ENCODE measurements at regions not wholly inside any gene's neighbourhood (a gene's known extent, or its start where the extent isn't known, plus 50 kb on each side); places are given as distances from the start of the nearest gene placed in this dataset.

DNA sequence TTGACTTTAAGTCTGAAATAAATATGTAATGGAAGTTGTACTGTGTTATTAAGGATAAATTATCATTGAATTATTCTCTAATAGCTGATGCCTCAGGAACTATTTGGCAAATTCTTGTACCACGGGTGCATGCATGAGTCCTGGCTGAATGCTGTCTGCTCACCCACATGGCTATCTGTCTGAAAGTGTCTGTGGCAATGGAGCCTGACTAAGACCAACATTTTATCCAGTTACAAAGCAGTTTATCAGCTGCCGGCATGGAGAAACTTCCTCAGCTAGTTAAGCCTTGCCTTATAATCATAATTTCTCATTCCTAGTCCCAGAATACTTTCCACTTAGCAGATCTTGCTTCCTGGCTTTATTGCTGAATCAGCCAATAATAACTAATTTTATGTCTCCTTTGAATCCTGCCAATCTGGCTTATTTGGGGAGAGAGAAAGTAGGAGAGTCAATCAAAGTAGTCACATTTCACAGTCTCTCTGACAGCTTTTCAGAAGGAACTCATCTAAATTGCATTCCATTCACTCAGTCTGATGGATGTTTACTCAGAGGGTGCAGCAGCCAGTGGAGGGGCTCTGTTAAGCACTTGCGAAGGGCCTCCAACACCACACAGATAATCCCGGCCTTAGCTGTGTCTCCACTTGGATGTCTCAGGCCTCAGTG, 280.6 kb upstream of the CLEC14A start:
- TF ChIP-seq POLR2AphosphoS5 (IDR thresholded peaks at IDR 0.05), result no peak
- TF ChIP-seq, protein P1, sequence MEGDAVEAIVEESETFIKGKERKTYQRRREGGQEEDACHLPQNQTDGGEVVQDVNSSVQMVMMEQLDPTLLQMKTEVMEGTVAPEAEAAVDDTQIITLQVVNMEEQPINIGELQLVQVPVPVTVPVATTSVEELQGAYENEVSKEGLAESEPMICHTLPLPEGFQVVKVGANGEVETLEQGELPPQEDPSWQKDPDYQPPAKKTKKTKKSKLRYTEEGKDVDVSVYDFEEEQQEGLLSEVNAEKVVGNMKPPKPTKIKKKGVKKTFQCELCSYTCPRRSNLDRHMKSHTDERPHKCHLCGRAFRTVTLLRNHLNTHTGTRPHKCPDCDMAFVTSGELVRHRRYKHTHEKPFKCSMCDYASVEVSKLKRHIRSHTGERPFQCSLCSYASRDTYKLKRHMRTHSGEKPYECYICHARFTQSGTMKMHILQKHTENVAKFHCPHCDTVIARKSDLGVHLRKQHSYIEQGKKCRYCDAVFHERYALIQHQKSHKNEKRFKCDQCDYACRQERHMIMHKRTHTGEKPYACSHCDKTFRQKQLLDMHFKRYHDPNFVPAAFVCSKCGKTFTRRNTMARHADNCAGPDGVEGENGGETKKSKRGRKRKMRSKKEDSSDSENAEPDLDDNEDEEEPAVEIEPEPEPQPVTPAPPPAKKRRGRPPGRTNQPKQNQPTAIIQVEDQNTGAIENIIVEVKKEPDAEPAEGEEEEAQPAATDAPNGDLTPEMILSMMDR (IDR thresholded peaks at IDR 0.05), result no peak
- TF ChIP-seq EP300 (IDR thresholded peaks at IDR 0.05), result no peak
- no peak for TF ChIP-seq POLR2A (IDR thresholded peaks at IDR 0.05)
- H3K36me3 ChIP-seq, result no peaks in the 10 kb centered on the region
- no peak overlapping the region for H3K27ac ChIP-seq
- no peaks in the 10 kb centered on the region for H3K9me3 ChIP-seq
- 50 to 60% (median 55%) methylated on average over 4 of the region's 4 CpGs for WGBS, 5 donors
- no peak overlapping the region for H3K4me3 ChIP-seq
- H3K4me1 ChIP-seq, result no peaks in the 10 kb centered on the region
- H3K27me3 ChIP-seq, result no peaks in the 10 kb centered on the region
- intact Hi-C loops (cut with DNase I; ENCODE audit: low total_unique reads), result no loop called here
- DNase-seq, result no peak

DNA sequence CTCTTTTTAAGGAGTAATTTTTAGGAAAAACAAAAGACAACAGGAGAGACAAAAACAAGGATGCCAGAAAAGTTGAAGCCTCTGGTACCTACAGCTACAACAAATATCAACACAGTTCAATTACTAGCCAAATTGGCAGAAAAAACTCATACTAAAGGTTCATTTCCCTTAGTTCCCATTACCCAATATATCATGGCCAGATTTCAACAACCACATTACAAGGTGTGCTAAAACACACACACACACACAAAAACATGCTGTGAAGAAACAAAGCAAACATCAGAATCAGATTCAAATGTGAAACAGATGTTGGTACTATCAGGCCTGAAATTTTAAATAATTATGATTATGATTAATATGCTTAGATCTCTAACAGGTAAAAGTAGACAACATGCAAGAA, 272.7 kb upstream of the CLEC14A start:
- Histone ChIP-seq H3K27ac (no peak overlapping the region), H3K9me3 (no peaks in the 10 kb centered on the region), H3K36me3 (no peaks in the 10 kb centered on the region), H3K4me1 (no peaks in the 10 kb centered on the region), H3K27me3 (no peaks in the 10 kb centered on the region), H3K4me3 (no peak overlapping the region)
- DNase-seq, result no peak
- intact Hi-C loops (cut with DNase I; ENCODE audit: low total_unique reads), result no loop called here
- TF ChIP-seq POLR2A (IDR thresholded peaks at IDR 0.05) (no peak), EP300 (IDR thresholded peaks at IDR 0.05) (no peak), POLR2AphosphoS5 (IDR thresholded peaks at IDR 0.05) (no peak)
- TF ChIP-seq, protein P1 (IDR thresholded peaks at IDR 0.05), result no peak

DNA sequence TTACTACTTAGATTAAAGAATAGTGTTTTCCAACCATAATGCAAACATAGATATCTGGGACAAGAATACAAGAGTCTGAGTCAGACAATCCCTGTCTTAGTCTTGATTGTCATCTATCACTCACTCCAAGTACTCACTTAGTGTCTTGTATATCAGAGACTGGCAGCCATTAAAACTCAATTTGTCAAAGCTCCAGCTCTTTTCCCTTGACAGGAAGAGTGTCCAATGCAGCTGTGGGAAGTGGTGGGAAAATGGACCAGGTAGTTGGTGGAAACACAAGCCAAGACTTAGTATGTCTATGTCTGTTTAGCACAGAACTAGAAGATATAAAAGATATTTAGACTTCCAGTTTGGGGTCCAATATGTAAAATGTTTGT, 271.6 kb upstream of the CLEC14A start:
- DNase-seq, result no peak
- no peak overlapping the region for H3K4me3 ChIP-seq
- intact Hi-C loops (cut with DNase I; ENCODE audit: low total_unique reads), result no loop called here
- H3K36me3 ChIP-seq, result no peaks in the 10 kb centered on the region
- no peaks in the 10 kb centered on the region for H3K4me1 ChIP-seq
- TF ChIP-seq, protein P1 (IDR thresholded peaks at IDR 0.05), result no peak
- TF ChIP-seq POLR2A (IDR thresholded peaks at IDR 0.05), result no peak
- no peak for TF ChIP-seq POLR2AphosphoS5 (IDR thresholded peaks at IDR 0.05)
- no peak for TF ChIP-seq EP300 (IDR thresholded peaks at IDR 0.05)
- no peak overlapping the region for H3K27ac ChIP-seq
- H3K9me3 ChIP-seq, result no peaks in the 10 kb centered on the region
- no peaks in the 10 kb centered on the region for H3K27me3 ChIP-seq

DNA sequence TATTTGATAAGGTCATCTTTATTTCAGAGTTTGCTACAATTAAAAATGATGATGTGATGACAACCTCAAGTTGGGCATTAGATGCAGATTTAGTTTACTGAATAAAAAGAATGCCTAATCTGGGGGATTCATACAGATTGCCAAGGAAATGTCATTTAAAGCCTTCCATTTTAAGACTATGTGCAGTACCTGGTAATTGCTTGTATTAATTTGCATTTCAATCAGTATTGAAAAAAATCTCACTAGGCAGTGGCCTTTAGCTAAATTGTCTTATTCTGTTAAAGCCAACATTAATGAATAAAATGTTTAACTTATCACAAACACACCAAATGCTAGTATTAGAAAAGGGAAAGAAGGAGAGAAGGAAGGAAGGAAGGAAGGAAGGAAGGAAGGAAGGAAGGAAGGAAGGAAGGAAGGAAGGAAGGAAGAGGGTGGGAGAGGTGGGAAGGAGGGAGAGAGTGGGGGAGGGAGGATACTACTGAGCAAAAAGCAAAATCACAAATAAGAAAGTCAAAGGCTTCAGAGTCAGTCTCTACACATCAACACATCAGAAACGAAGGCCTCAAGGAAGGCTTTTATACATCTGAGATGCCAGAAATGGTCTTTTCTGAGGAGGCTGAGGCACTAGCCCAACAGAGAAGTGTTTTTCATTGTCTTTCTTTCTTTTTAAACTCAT, 271.1 kb upstream of the CLEC14A start:
- no peak for TF ChIP-seq POLR2AphosphoS5 (IDR thresholded peaks at IDR 0.05)
- Histone ChIP-seq H3K4me3 (no peak overlapping the region), H3K9me3 (no peaks in the 10 kb centered on the region), H3K27ac (no peak overlapping the region), H3K4me1 (no peaks in the 10 kb centered on the region), H3K27me3 (no peaks in the 10 kb centered on the region), H3K36me3 (no peaks in the 10 kb centered on the region)
- intact Hi-C loops (cut with DNase I; ENCODE audit: low total_unique reads), result no loop called here
- no peak for DNase-seq
- 65 to 84% (median 70%) methylated on average over 1 of the region's 1 CpG for WGBS, 5 donors

Data from stomach (tissue), 8 donors.